T-helper 22 cell (primary cell): ENCODE measurements at regions not wholly inside any gene's neighbourhood (a gene's known extent, or its start where the extent isn't known, plus 50 kb on each side); places are given as distances from the start of the nearest gene placed in this dataset.
A peak's percentile ranks its signal among the peaks of the same experiment; 100 is the strongest.
"Not testable (repeated sequence)": the region's sequence is repeated elsewhere in the genome, so short reads cannot be mapped to it uniquely, and the experiment has no call there.

ENCODE experiments used
- DNase-seq: peaks from one replicate; pipeline ENCODE4 v3.0.0-alpha.2; 2020; ENCODE audit warnings: low read depth

DNA sequence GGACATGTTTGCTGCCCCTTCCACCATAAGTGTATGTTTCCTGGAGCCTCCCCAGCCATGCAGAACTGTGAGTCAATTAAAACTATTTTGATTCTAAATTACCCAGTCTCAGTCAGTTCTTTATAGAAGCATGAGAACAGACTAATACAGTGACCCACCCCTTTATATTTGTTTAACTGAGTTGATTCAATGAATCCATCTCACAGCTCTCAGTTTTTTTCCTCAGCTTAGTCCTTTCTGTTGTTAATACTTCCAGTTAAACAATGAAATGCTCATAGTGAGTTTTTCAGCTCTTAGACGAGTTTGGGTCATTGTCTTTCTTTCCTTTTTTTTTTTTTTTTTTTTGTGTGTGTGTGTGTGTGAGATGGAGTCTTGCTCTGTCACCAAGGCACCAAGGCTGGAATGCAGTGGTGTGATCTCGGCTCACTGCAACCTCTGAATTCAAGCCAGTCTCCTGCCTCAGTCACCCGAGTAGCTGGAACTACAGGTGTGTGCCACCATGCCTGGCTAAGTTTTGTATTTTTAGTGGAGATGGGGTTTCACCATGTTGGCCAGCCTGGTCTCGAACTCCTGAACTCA lies 627.4 kb downstream of the SPATA31A7 start:
- not testable (repeated sequence) for DNase-seq

- DNase-seq, result peak; percentile 74
These were observed 663.9 kb downstream of the SPATA31A7 start for GRCh38 chr9:61853624-61854259.

- not testable (repeated sequence) for DNase-seq
These were observed 664.4 kb downstream of the SPATA31A7 start for GRCh38 chr9:61854260-61854640.

DNA sequence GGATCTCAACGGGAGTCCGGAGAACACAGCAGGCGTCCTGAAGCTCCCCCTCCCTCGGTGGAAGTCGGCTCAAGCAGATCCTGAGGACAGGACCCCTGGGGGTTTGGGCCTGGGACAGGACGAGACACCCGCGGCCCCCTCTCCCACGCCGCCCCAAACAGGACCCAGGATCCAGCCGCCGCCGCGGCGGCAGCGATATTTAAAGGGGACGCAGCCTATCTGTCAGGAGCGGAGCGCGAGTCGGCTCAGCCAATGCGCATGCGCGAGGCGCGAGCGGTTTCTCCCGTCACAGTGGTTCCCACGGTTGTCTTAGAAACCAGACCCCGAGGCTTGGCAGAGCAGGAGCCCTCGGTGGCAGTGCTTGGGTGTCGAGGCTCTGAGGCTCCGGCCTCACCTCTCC lies 666.4 kb downstream of the SPATA31A7 start:
- DNase-seq, result not testable (repeated sequence)

DNA sequence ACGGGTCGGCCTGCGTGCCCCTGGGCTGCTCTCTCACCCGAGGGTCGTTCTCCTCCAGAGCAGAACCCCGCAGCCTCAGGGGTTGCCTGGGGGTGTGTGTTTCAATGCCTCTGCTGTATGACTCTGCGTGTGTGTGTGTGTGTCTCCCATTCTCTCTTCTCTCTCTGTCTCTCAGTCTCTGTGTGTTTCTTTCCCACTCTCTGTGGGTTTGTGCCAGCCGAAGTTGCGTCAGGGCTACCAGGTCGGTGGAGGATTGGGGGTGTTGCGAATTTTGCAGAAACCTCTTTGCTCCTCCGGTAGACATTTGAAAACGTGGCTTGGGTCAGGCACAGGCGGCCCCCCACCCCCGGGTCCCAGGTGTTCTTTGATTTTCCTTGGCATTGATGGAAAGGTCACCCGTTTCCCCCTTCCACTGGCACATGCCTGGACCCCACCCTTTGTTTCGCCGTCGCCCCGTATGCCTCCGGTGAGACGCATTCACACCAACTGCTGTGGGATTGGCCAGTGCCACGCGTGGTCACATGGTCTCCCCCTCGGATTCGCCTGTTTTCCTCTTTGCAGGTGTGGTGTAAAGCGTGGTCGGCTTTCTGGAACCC lies 667.1 kb downstream of the SPATA31A7 start:
- not testable (repeated sequence) for DNase-seq

GRCh38 chr9:61857709-61858351 lies 668.0 kb downstream of the SPATA31A7 start:
- not testable (repeated sequence) for DNase-seq

DNA sequence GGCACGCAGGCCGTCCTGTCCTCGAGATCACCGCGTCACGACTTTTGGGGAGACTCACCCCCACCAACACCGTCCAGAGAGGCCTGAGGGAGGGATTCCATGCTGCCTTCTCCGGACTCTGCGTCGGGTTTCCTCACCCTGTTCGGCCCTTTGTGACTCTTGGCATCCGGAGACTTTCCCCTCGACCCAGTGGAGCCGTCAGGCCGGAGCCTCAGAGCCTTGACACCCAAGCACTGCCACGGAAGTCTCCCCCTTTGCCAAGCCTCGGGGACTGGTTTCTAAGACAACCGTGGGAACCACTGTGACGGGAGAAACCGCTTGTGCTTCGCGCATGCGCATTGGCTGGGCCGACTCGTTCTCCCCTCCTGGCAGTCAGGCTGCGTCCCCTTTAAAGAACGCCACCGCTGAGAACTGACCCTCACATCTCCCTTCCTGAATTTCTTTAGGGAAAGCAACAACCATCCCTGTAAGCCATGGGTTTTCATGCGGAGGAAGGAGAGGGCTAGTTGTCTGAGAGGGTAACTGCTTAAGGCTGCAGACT lies 672.7 kb downstream of the SPATA31A7 start:
- peak; percentile 11 for DNase-seq

DNA sequence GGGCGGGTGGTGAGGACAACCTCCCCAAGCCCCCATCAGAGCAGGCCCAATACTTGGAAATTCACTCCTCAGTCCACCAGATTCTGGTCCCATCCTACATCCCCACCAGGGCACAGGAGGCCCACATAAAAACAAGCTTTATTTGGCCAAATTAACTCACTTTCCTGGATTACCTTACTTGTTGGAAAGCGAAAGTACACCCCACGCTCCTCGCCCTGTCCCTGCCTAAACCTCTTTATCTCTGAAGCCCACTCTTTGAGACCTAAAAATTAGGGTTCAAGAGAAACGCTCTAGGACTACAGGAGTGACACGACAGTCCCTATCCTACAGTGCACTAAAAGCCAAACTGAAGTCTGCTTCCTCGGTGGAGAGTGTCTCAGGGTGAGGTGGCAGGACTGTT lies 674.6 kb downstream of the SPATA31A7 start:
- DNase-seq, result not testable (repeated sequence)

- DNase-seq, result not testable (repeated sequence)
These were observed 679.1 kb downstream of the SPATA31A7 start for GRCh38 chr9:61868965-61869364.

GRCh38 chr9:61872329-61872728 lies 682.5 kb downstream of the SPATA31A7 start:
- DNase-seq, result not testable (repeated sequence)
